OCI-LY3 (cell line): ENCODE measurements at regions not wholly inside any gene's neighbourhood (a gene's known extent, or its start where the extent isn't known, plus 50 kb on each side); places are given as distances from the start of the nearest gene placed in this dataset.

ENCODE experiments used
- H2AFZ ChIP-seq: fragments of 200-600, 300-600 bp; shearing (Covaris generic); 2 replicates; pipeline ENCODE4 v1.6.0; 2014; ENCODE audit warnings: antibody characterized with exemption, low read depth, low read length
- H3K27ac ChIP-seq: fragments of 200-600, 300-600 bp; sonication (generic); 2 replicates; pipeline ENCODE4 v1.5.1; 2014; ENCODE audit warnings: mild to moderate bottlenecking, low read length, moderate library complexity, mixed read lengths
- H3K27me3 ChIP-seq: fragments of 200-600, 300-600 bp; sonication (generic); 2 replicates; pipeline ENCODE4 v1.6.1; 2014; ENCODE audit warnings: low read depth, low read length, mixed read lengths
- H3K36me3 ChIP-seq: fragments of 200-600, 300-600 bp; sonication (generic); replicated peaks from 2 replicates; pipeline ENCODE3; 2014; ENCODE audit warnings: low read depth, low read length, mixed read lengths
- H3K4me1 ChIP-seq: fragments of 300-600, 200-600 bp; sonication (generic); 2 replicates; pipeline ENCODE4 v1.6.1; 2014; ENCODE audit warnings: low read length, mixed read lengths
- H3K4me2 ChIP-seq: fragments of 200-600, 300-600 bp; sonication (generic); 2 replicates; pipeline ENCODE4 v1.6.1; 2014; ENCODE audit warnings: low read length, mixed read lengths
- H3K4me3 ChIP-seq: fragments of 300-600, 200-600 bp; sonication (generic); 2 replicates; pipeline ENCODE4 v1.5.1; 2014; ENCODE audit warnings: antibody characterized with exemption, mild to moderate bottlenecking, low read length, moderate library complexity
- H3K79me2 ChIP-seq: fragments of 300-600, 200-600 bp; shearing (Covaris generic); 2 replicates; pipeline ENCODE4 v1.6.1; 2014; ENCODE audit warnings: mild to moderate bottlenecking, low read length, mixed read lengths
- H3K9ac ChIP-seq: fragments of 300-600, 200-600 bp; shearing (Covaris generic); 2 replicates; pipeline ENCODE4 v1.6.0; 2014; ENCODE audit warnings: mild to moderate bottlenecking, low read length, moderate library complexity
- H3K9me3 ChIP-seq: fragments of 200-600, 300-600 bp; shearing (Covaris generic); 2 replicates; pipeline ENCODE4 v1.6.1; 2014; ENCODE audit warnings: low read length, mixed read lengths; ENCODE audit not compliant: insufficient read depth
- H4K20me1 ChIP-seq: fragments of 200-600, 300-600 bp; sonication (generic); 2 replicates; pipeline ENCODE4 v1.6.1; 2016; ENCODE audit warnings: low read length, mixed read lengths; ENCODE audit not compliant: insufficient read depth
- CTCF ChIP-seq: fragments of 200-600, 300-600 bp; sonication (generic); IDR thresholded peaks from 2 replicates; pipeline ENCODE4 v1.5.1; 2014; ENCODE audit warnings: antibody characterized with exemption, low read length, low read depth
- EZH2phosphoT487 ChIP-seq: fragments of 200-600 bp; shearing (Covaris generic); IDR thresholded peaks from 2 replicates; pipeline ENCODE4 v1.6.1; 2018; ENCODE audit warnings: antibody characterized with exemption, mixed run types, low read depth

- Histone ChIP-seq H4K20me1 (no peaks in the 10 kb centered on the region), H3K9ac (no peak overlapping the region), H2AFZ (no peak overlapping the region), H3K36me3 (no peaks in the 10 kb centered on the region), H3K9me3 (no peaks in the 10 kb centered on the region), H3K4me2 (no peak overlapping the region), H3K27me3 (0 out of 2 replicates have a peak, but pooled peaks cover 5% of the 10 kb centered on the region), H3K79me2 (no peaks in the 10 kb centered on the region), H3K4me1 (no peaks in the 10 kb centered on the region), H3K27ac (no peak overlapping the region), H3K4me3 (no peak overlapping the region)
- TF ChIP-seq CTCF (no peak), EZH2phosphoT487 (no peak)
Measured at GRCh38 chr7:50856806-50857205, 74.1 kb upstream of the GRB10 start.

- H3K4me3 ChIP-seq, result no peak overlapping the region
- no peak overlapping the region for H3K4me2 ChIP-seq
- no peaks in the 10 kb centered on the region for H3K9me3 ChIP-seq
- no peaks in the 10 kb centered on the region for H3K79me2 ChIP-seq
- TF ChIP-seq CTCF, result no peak
- TF ChIP-seq EZH2phosphoT487, result no peak
- H3K4me1 ChIP-seq, result no peaks in the 10 kb centered on the region
- H2AFZ ChIP-seq, result no peak overlapping the region
- 0 out of 2 replicates have a peak, but pooled peaks cover 5% of the 10 kb centered on the region for H3K27me3 ChIP-seq
- no peak overlapping the region for H3K9ac ChIP-seq
- no peaks in the 10 kb centered on the region for H3K36me3 ChIP-seq
- no peak overlapping the region for H3K27ac ChIP-seq
- H4K20me1 ChIP-seq, result no peaks in the 10 kb centered on the region
Measured at GRCh38 chr7:50856231-50856630, 73.5 kb upstream of the GRB10 start.

GRCh38 chr7:50855526-50855925, 72.8 kb upstream of the GRB10 start:
- Histone ChIP-seq H3K4me2 (no peak overlapping the region), H3K4me1 (no peaks in the 10 kb centered on the region), H3K4me3 (no peak overlapping the region), H3K79me2 (no peaks in the 10 kb centered on the region), H3K27ac (no peak overlapping the region), H2AFZ (no peak overlapping the region), H3K27me3 (0 out of 2 replicates have a peak, but pooled peaks cover 5% of the 10 kb centered on the region), H3K9me3 (no peaks in the 10 kb centered on the region), H3K9ac (no peak overlapping the region), H3K36me3 (no peaks in the 10 kb centered on the region), H4K20me1 (no peaks in the 10 kb centered on the region)
- no peak for TF ChIP-seq CTCF
- TF ChIP-seq EZH2phosphoT487, result no peak

GRCh38 chr7:50854831-50855230, 72.1 kb upstream of the GRB10 start:
- Histone ChIP-seq H3K79me2 (no peaks in the 10 kb centered on the region), H3K27me3 (0 out of 2 replicates have a peak, but pooled peaks cover 5% of the 10 kb centered on the region), H3K27ac (no peak overlapping the region), H3K36me3 (no peaks in the 10 kb centered on the region), H2AFZ (no peak overlapping the region), H3K9me3 (no peaks in the 10 kb centered on the region), H3K4me3 (no peak overlapping the region), H3K4me2 (no peak overlapping the region), H3K9ac (no peak overlapping the region), H4K20me1 (no peaks in the 10 kb centered on the region), H3K4me1 (no peaks in the 10 kb centered on the region)
- no peak for TF ChIP-seq EZH2phosphoT487
- TF ChIP-seq CTCF, result no peak
